Endothelial cell of umbilical vein (primary cell): ENCODE measurements at regions not wholly inside any gene's neighbourhood (a gene's known extent, or its start where the extent isn't known, plus 50 kb on each side); places are given as distances from the start of the nearest gene placed in this dataset.

Experiments
- BruUV-seq: library from RNA; stranded (reverse); fragments of 400-500 nt; replicated peaks from 2 replicates; lab custom pipeline; 2021; lab: Mats Ljungman, UMichigan
- CTCF ChIA-PET: fragments of 300-600, 350-600 bp; sonication (Branson Sonifier 250); formaldehyde crosslinking; loops from one replicate; lab custom pipeline; 2021; ENCODE audit warnings: antibody characterized with exemption, inconsistent platforms; lab: Charles Lee
- POLR2A ChIA-PET: fragments of 300-600, 350-600 bp; sonication (Branson Sonifier 250); formaldehyde crosslinking; loops from one replicate; lab custom pipeline; 2021; ENCODE audit warnings: antibody characterized with exemption, inconsistent platforms; lab: Charles Lee
- DNase-seq: peaks from one replicate; pipeline ENCODE4 v3.0.0-alpha.2; 2011; ENCODE audit warnings: low read depth, low spot score
- FAIRE-seq: peaks from 2 replicates; lab custom pipeline; 2011; peaks lifted over from hg19 to GRCh38; lab: Jason Lieb, UNC
- H2AFZ ChIP-seq: 2 replicates; pipeline ENCODE4 v1.6.0; 2012; ENCODE audit warnings: low read depth, low read length, control low read depth, inconsistent platforms
- H3K27ac ChIP-seq: 2 replicates; pipeline ENCODE4 v1.5.1; 2011; ENCODE audit warnings: low read depth, mild to moderate bottlenecking, control low read depth, low read length, moderate library complexity; ENCODE audit not compliant: insufficient read depth
- H3K27me3 ChIP-seq, 2 experiments: 2 replicates each; pipeline versions ENCODE4 v1.6.0 to v1.6.1; 2011; ENCODE audit warnings: low read length in 2 of 2, mixed read lengths in 1 of 2; ENCODE audit not compliant: control insufficient read depth in 2 of 2, insufficient read depth in 2 of 2
- H3K36me3 ChIP-seq, 2 experiments: 2 replicates in 1 of 2; 3 replicates in 1 of 2; pipeline ENCODE4 v1.5.1; 2011; ENCODE audit warnings: low read length in 2 of 2, mild to moderate bottlenecking in 1 of 2, moderate library complexity in 1 of 2; ENCODE audit not compliant: control insufficient read depth in 2 of 2, insufficient read depth in 2 of 2; ENCODE audit errors: extremely low read depth in 1 of 2
- H3K4me1 ChIP-seq: 3 replicates; pipeline ENCODE4 v1.5.1; 2011; ENCODE audit warnings: mild to moderate bottlenecking, low read length; ENCODE audit not compliant: control insufficient read depth, insufficient read depth; ENCODE audit errors: extremely low read depth
- H3K4me2 ChIP-seq: 2 replicates; pipeline ENCODE4 v1.6.1; 2011; ENCODE audit warnings: low read length, control low read depth, mixed read lengths; ENCODE audit not compliant: insufficient read depth
- H3K4me3 ChIP-seq, 3 experiments: fragments of 200-600 bp in 1 of 3; sonication (generic), shearing (Covaris generic) in 1 of 3; replicated peaks in 1 of 3; 2 replicates each; pipeline ENCODE4 v1.5.1; 2011 to 2016; ENCODE audit warnings: control low read depth in 3 of 3, low read length in 3 of 3, mild to moderate bottlenecking in 2 of 3, inconsistent platforms in 1 of 3, low read depth in 1 of 3, moderate library complexity in 1 of 3; ENCODE audit not compliant: insufficient read depth in 1 of 3
- H3K79me2 ChIP-seq: 2 replicates; pipeline ENCODE4 v1.6.0; 2012; ENCODE audit warnings: low read length, inconsistent platforms; ENCODE audit not compliant: control insufficient read depth, insufficient read depth
- H3K9ac ChIP-seq: replicated peaks from 2 replicates; pipeline ENCODE3; 2011; ENCODE audit warnings: low read length, control low read depth; ENCODE audit not compliant: insufficient read depth; ENCODE audit errors: extremely low read depth
- H3K9me1 ChIP-seq: replicated peaks from 3 replicates; pipeline ENCODE4 v1.6.0; 2011; ENCODE audit warnings: mild to moderate bottlenecking, low read length; ENCODE audit not compliant: control insufficient read depth, insufficient read depth; ENCODE audit errors: extremely low read depth
- H3K9me3 ChIP-seq: replicated peaks from 2 replicates; pipeline ENCODE4 v1.5.1; 2012; ENCODE audit warnings: low read length, inconsistent platforms; ENCODE audit not compliant: control insufficient read depth, insufficient read depth
- H4K20me1 ChIP-seq: replicated peaks from 2 replicates; pipeline ENCODE3; 2011; ENCODE audit warnings: mild to moderate bottlenecking, low read length; ENCODE audit not compliant: control insufficient read depth, insufficient read depth; ENCODE audit errors: extremely low read depth
- CTCF ChIP-seq, 2 donors: IDR thresholded peaks; 1 replicate in 1 of 2; 2 replicates in 1 of 2; pipeline ENCODE4 v1.5.1; 2011; ENCODE audit warnings: low read length in 2 of 2, mild to moderate bottlenecking in 2 of 2, moderate library complexity in 2 of 2, control low read depth in 1 of 2, inconsistent platforms in 1 of 2, low read depth in 1 of 2; ENCODE audit not compliant: insufficient read depth in 1 of 2; ENCODE audit errors: extremely low read depth in 1 of 2
- EZH2 ChIP-seq: IDR thresholded peaks from 2 replicates; pipeline ENCODE4 v1.6.1; 2012; ENCODE audit warnings: borderline replicate concordance, low read depth, mild to moderate bottlenecking, moderate library complexity, low read length, inconsistent platforms; ENCODE audit not compliant: severe bottlenecking
- FOS ChIP-seq: IDR thresholded peaks from 2 replicates; pipeline ENCODE4 v1.6.1; 2011; ENCODE audit warnings: mild to moderate bottlenecking, low read length, moderate library complexity, borderline replicate concordance; ENCODE audit not compliant: insufficient read depth
- GATA2 ChIP-seq: IDR thresholded peaks from 2 replicates; pipeline ENCODE4 v1.7.0; 2011; ENCODE audit warnings: low read depth, mild to moderate bottlenecking, moderate library complexity, mixed read lengths, low read length; ENCODE audit not compliant: insufficient read length, insufficient read depth
- JUN ChIP-seq: IDR thresholded peaks from 2 replicates; pipeline ENCODE4 v1.6.1; 2011; ENCODE audit warnings: borderline replicate concordance, low read depth; ENCODE audit not compliant: insufficient read length, insufficient read depth
- MAX ChIP-seq: IDR thresholded peaks from 2 replicates; pipeline ENCODE4 v1.6.1; 2011; ENCODE audit not compliant: insufficient read depth, insufficient read length
- MYC ChIP-seq: IDR thresholded peaks from one replicate; pipeline ENCODE4 v1.6.1; 2011; ENCODE audit warnings: mild to moderate bottlenecking, low read depth, low read length
- POLR2A ChIP-seq: IDR thresholded peaks from 2 replicates; pipeline ENCODE4 v1.6.1; 2012; ENCODE audit warnings: low read depth, mild to moderate bottlenecking, control low read depth, low read length
- POLR2AphosphoS5 ChIP-seq: IDR thresholded peaks from 2 replicates; pipeline ENCODE4 v1.6.1; 2012; ENCODE audit warnings: low read depth, mild to moderate bottlenecking, control low read depth, low read length, moderate library complexity; ENCODE audit not compliant: insufficient read depth
- dilution Hi-C: fragments of 300-500 bp; cut with MboI; formaldehyde crosslinking; loops from one replicate; pipeline ENCODE4 v1.15.0; 2019; ENCODE audit warnings: low sequenced_read_pairs; ENCODE audit not compliant: extremely low pct_ligation_motif_present
- intact Hi-C: fragments of 100-400 bp; cut with micrococcal nuclease; formaldehyde crosslinking; loops from one replicate; pipeline ENCODE4 v1.10.0; 2022

GRCh38 chr9:113742878-113743277 is 133.2 kb upstream of the ZNF618 start:
- no peaks in the 10 kb centered on the region for H3K36me3 ChIP-seq
- FAIRE-seq (no peak), DNase-seq (no peak)
- no peaks in the 10 kb centered on the region for H3K79me2 ChIP-seq
- peaks cover 10 to 21% of the 10 kb centered on the region in 2 experiments for H3K27me3 ChIP-seq
- H3K27ac ChIP-seq, result no peak overlapping the region
- BruUV-seq, result no TSS peak
- ChIA-PET POLR2A (no interaction called here), CTCF (no interaction called here)
- no peaks in the 10 kb centered on the region for H3K9me3 ChIP-seq
- intact Hi-C loops, result no loop called here
- H3K4me2 ChIP-seq, result no peak overlapping the region
- H3K4me1 ChIP-seq, result no peaks in the 10 kb centered on the region
- H2AFZ ChIP-seq, result no peak overlapping the region
- no peak overlapping the region for H3K9ac ChIP-seq
- H3K9me1 ChIP-seq, result no peaks in the 10 kb centered on the region
- no peak overlapping the region for H3K4me3 ChIP-seq
- TF ChIP-seq JUN, result no peak
- TF ChIP-seq POLR2AphosphoS5, result no peak
- no peak for TF ChIP-seq GATA2
- no peak for TF ChIP-seq MYC
- TF ChIP-seq CTCF (IDR thresholded peaks at IDR 0.05; ENCODE audit: extremely low read depth in 1 of 2, insufficient read depth in 1 of 2, low read depth in 1 of 2, low read length in 2 of 2), result no peak
- TF ChIP-seq EZH2, result no peak
- no peak for TF ChIP-seq MAX
- no peak for TF ChIP-seq POLR2A
- no peak for TF ChIP-seq FOS
- dilution Hi-C loops, result no loop called here
- H4K20me1 ChIP-seq, result no peaks in the 10 kb centered on the region
